Keratinocyte (primary cell): ENCODE measurements at regions not wholly inside any gene's neighbourhood (a gene's known extent, or its start where the extent isn't known, plus 50 kb on each side); places are given as distances from the start of the nearest gene placed in this dataset.

ENCODE experiments used
- EZH2 ChIP-seq: IDR thresholded peaks from one replicate; pipeline ENCODE4 v1.6.1; 2012; ENCODE audit warnings: inconsistent platforms, mild to moderate bottlenecking, low read length, moderate library complexity
- TF ChIP-seq, protein P1 (sequence below), 3 experiments: IDR thresholded peaks in 1 of 3; conservative IDR thresholded peaks in 1 of 3; optimal IDR thresholded peaks in 1 of 3; 2 replicates in 2 of 3; 3 replicates in 1 of 3; pipeline versions ENCODE3 to v1.5.1; 2011; ENCODE audit warnings: low read length in 3 of 3, mild to moderate bottlenecking in 3 of 3, moderate library complexity in 2 of 3, control low read depth in 1 of 3, inconsistent platforms in 1 of 3; ENCODE audit not compliant: insufficient read depth in 2 of 3; ENCODE audit errors: extremely low read depth in 1 of 3

DNA sequence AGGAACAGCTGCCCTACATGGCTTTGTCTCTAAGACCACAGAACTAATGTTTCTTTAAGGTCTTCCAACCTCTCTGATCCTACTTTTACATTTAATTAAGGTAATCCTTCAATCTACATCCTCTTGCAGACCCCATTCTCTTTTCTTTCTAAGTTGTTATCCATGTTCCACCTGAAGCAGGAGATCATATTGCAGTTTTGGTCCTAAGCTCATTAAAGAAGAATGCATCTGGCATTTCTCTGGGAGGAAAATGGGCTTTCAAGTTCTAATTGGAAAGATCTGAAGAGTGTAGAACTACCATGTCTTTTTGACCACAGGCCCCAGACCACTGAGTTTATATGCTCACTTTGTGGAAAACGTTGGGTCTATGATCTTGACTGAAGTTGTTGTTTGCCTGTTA, 111.2 kb downstream of the SEM1 start:
- TF ChIP-seq, protein P1, sequence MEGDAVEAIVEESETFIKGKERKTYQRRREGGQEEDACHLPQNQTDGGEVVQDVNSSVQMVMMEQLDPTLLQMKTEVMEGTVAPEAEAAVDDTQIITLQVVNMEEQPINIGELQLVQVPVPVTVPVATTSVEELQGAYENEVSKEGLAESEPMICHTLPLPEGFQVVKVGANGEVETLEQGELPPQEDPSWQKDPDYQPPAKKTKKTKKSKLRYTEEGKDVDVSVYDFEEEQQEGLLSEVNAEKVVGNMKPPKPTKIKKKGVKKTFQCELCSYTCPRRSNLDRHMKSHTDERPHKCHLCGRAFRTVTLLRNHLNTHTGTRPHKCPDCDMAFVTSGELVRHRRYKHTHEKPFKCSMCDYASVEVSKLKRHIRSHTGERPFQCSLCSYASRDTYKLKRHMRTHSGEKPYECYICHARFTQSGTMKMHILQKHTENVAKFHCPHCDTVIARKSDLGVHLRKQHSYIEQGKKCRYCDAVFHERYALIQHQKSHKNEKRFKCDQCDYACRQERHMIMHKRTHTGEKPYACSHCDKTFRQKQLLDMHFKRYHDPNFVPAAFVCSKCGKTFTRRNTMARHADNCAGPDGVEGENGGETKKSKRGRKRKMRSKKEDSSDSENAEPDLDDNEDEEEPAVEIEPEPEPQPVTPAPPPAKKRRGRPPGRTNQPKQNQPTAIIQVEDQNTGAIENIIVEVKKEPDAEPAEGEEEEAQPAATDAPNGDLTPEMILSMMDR (optimal IDR thresholded peaks at IDR 0.05 in 1 of 3, IDR thresholded peaks at IDR 0.05 in 1 of 3, conservative IDR thresholded peaks at IDR 0.05 in 1 of 3; ENCODE audit: extremely low read depth in 1 of 3, insufficient read depth in 2 of 3, low read length in 3 of 3), result no peak
- TF ChIP-seq EZH2, result no peak
